Upper lobe of left lung (tissue), 6 donors: ENCODE measurements at regions not wholly inside any gene's neighbourhood (a gene's known extent, or its start where the extent isn't known, plus 50 kb on each side); places are given as distances from the start of the nearest gene placed in this dataset.

ENCODE experiments used
- ATAC-seq, 2 donors: fragments of 200-7000 bp; cut with Tn5 transposase; one replicate each; pipeline ENCODE4 v1.9.1; 2022; ENCODE audit warnings: mild to moderate bottlenecking in 2 of 2, moderate library complexity in 2 of 2; ENCODE audit not compliant: low FRiP score in 2 of 2
- DNase-seq, 2 donors: peaks; one replicate each; pipeline ENCODE4 v3.0.0-alpha.2; 2019 to 2020
- H3K27ac ChIP-seq, 4 donors: fragments of 200-600 bp; sonication (generic); one replicate each; pipeline ENCODE4 v1.5.1; 2016 to 2019
- H3K27me3 ChIP-seq, 4 donors: fragments of 200-600 bp; sonication (generic); one replicate each; pipeline ENCODE4 v1.5.1; 2017 to 2019
- H3K36me3 ChIP-seq, 4 donors: fragments of 200-600 bp; sonication (generic); one replicate each; pipeline ENCODE4 v1.5.1; 2016 to 2019
- H3K4me1 ChIP-seq, 4 donors: fragments of 200-600 bp; sonication (generic); one replicate each; pipeline ENCODE4 v1.5.1; 2018 to 2019
- H3K4me3 ChIP-seq, 4 donors: fragments of 200-600 bp; sonication (generic); one replicate each; pipeline ENCODE4 v1.5.1; 2017 to 2019; ENCODE audit warnings: mild to moderate bottlenecking in 2 of 4, moderate library complexity in 1 of 4
- H3K9me3 ChIP-seq, 4 donors: fragments of 200-600 bp; sonication (generic); one replicate each; pipeline ENCODE4 v1.5.1; 2018 to 2019
- CTCF ChIP-seq, 6 experiments: fragments of 450-650 bp in 4 of 6; fragments of 200-600 bp in 2 of 6; sonication (generic) in 2 of 6; IDR thresholded peaks; one replicate each; pipeline ENCODE4 v1.5.1; 2016 to 2019; ENCODE audit warnings: antibody characterized with exemption in 6 of 6
- EP300 ChIP-seq, 4 donors: sonication (generic); formaldehyde crosslinking; IDR thresholded peaks; one replicate each; pipeline ENCODE4 v1.5.1; 2017; ENCODE audit warnings: antibody characterized with exemption in 4 of 4, control low read depth in 2 of 4
- POLR2A ChIP-seq, 4 donors: fragments of 450-650 bp; IDR thresholded peaks; one replicate each; pipeline ENCODE4 v1.5.1; 2016 to 2017; ENCODE audit warnings: antibody characterized with exemption in 4 of 4, mild to moderate bottlenecking in 2 of 4
- POLR2AphosphoS5 ChIP-seq, 2 donors: sonication (generic); formaldehyde crosslinking; IDR thresholded peaks; one replicate each; pipeline ENCODE4 v1.5.1; 2017; ENCODE audit warnings: antibody characterized with exemption in 2 of 2
- WGBS, 2 donors: methylation state at CpG; one replicate each; pipeline ENCODE4 v1.1.5; 2017 to 2018; 5-methylcytosine and 5-hydroxymethylcytosine counted together
- donor health status: DM: no; HTN: no; CAD: no; lungs with moderate emphysema.
- donor health status: DM: no; HTN: yes; CAD: no; lungs with severe emphysema.

GRCh38 chr10:124255556-124255955 lies 162.2 kb upstream of the CHST15 start:
- peaks cover 0 to 9% (median 6%) of the 10 kb centered on the region in 4 donors for H3K4me1 ChIP-seq
- ATAC-seq (no peak), DNase-seq (no peak)
- H3K36me3 ChIP-seq = no peaks in the 10 kb centered on the region
- no peak overlapping the region for H3K4me3 ChIP-seq
- H3K9me3 ChIP-seq = peaks cover 0 to 8% (median 2%) of the 10 kb centered on the region in 4 donors
- H3K27ac ChIP-seq = no peak overlapping the region
- no peaks in the 10 kb centered on the region for H3K27me3 ChIP-seq
- 92 to 93% methylated on average over 5 of the region's 5 CpGs for WGBS, 2 donors
- TF ChIP-seq EP300 (IDR thresholded peaks at IDR 0.05) = no peak
- TF ChIP-seq POLR2A (IDR thresholded peaks at IDR 0.05) = no peak

- 96 to 97% methylated on average over 7 to 8 of the region's 8 CpGs for WGBS, 2 donors
Observed at GRCh38 chr10:124254490-124254889, 161.1 kb upstream of the CHST15 start.

GRCh38 chr10:124253006-124253405 lies 159.6 kb upstream of the CHST15 start:
- no peak for DNase-seq

More at GRCh38 chr10:124254490-124254889, 161.1 kb upstream of the CHST15 start:
- H3K27me3 ChIP-seq = no peaks in the 10 kb centered on the region
- no peaks in the 10 kb centered on the region for H3K36me3 ChIP-seq
- H3K9me3 ChIP-seq = peaks cover 0 to 3% (median 1%) of the 10 kb centered on the region in 4 donors
- H3K27ac ChIP-seq = no peak overlapping the region
- no peak for DNase-seq
- no peak for TF ChIP-seq POLR2A (IDR thresholded peaks at IDR 0.05)
- no peak for TF ChIP-seq POLR2AphosphoS5 (IDR thresholded peaks at IDR 0.05)
- no peak for TF ChIP-seq CTCF (IDR thresholded peaks at IDR 0.05)
- no peak for TF ChIP-seq EP300 (IDR thresholded peaks at IDR 0.05)
- H3K4me1 ChIP-seq = peaks cover 0 to 9% (median 7%) of the 10 kb centered on the region in 4 donors
- H3K4me3 ChIP-seq = no peak overlapping the region
- ATAC-seq = no peak

GRCh38 chr10:124252097-124252715 lies 158.8 kb upstream of the CHST15 start:
- Histone ChIP-seq H3K4me3 (no peak overlapping the region), H3K27ac (no peak overlapping the region), H3K4me1 (peaks cover 0 to 9% (median 7%) of the 10 kb centered on the region in 4 donors), H3K9me3 (peaks cover 0 to 3% (median 0%) of the 10 kb centered on the region in 4 donors), H3K36me3 (no peaks in the 10 kb centered on the region), H3K27me3 (no peaks in the 10 kb centered on the region)
- DNase-seq (no peak), ATAC-seq (no peak)
- 60 to 70% methylated on average over 8 of the region's 8 CpGs for WGBS, 2 donors
- TF ChIP-seq POLR2A (IDR thresholded peaks at IDR 0.05) = no peak
- TF ChIP-seq POLR2AphosphoS5 (IDR thresholded peaks at IDR 0.05) = no peak
- TF ChIP-seq CTCF (IDR thresholded peaks at IDR 0.05) = no peak
- no peak for TF ChIP-seq EP300 (IDR thresholded peaks at IDR 0.05)

More at GRCh38 chr10:124253006-124253405, 159.6 kb upstream of the CHST15 start:
- no peak overlapping the region for H3K4me3 ChIP-seq
- H3K27ac ChIP-seq = no peak overlapping the region
- no peak for ATAC-seq
- TF ChIP-seq POLR2AphosphoS5 (IDR thresholded peaks at IDR 0.05) (no peak), EP300 (IDR thresholded peaks at IDR 0.05) (no peak), POLR2A (IDR thresholded peaks at IDR 0.05) (no peak), CTCF (IDR thresholded peaks at IDR 0.05) (no peak)
- no peaks in the 10 kb centered on the region for H3K27me3 ChIP-seq
- peaks cover 0 to 3% (median 0%) of the 10 kb centered on the region in 4 donors for H3K9me3 ChIP-seq
- peaks cover 0 to 9% (median 7%) of the 10 kb centered on the region in 4 donors for H3K4me1 ChIP-seq
- WGBS, 2 donors = 50 to 93% methylated on average over 1 of the region's 1 CpG
- H3K36me3 ChIP-seq = no peaks in the 10 kb centered on the region

GRCh38 chr10:124251317-124252065 lies 158.1 kb upstream of the CHST15 start:
- DNase-seq (no peak), ATAC-seq (no peak)
- no peak overlapping the region for H3K27ac ChIP-seq
- H3K4me3 ChIP-seq = no peak overlapping the region
- peaks cover 0 to 3% (median 0%) of the 10 kb centered on the region in 4 donors for H3K9me3 ChIP-seq
- H3K36me3 ChIP-seq = no peaks in the 10 kb centered on the region
- H3K4me1 ChIP-seq = peaks cover 0 to 9% (median 7%) of the 10 kb centered on the region in 4 donors
- 41 to 46% methylated on average over 4 of the region's 4 CpGs for WGBS, 2 donors
- TF ChIP-seq POLR2A (IDR thresholded peaks at IDR 0.05) (no peak), POLR2AphosphoS5 (IDR thresholded peaks at IDR 0.05) (no peak), EP300 (IDR thresholded peaks at IDR 0.05) (no peak), CTCF (IDR thresholded peaks at IDR 0.05) (no peak)
- H3K27me3 ChIP-seq = no peaks in the 10 kb centered on the region
